Epithelial cell of esophagus (primary cell): ENCODE measurements at regions not wholly inside any gene's neighbourhood (a gene's known extent, or its start where the extent isn't known, plus 50 kb on each side); places are given as distances from the start of the nearest gene placed in this dataset.

Source experiments
- DNase-seq: peaks from one replicate; pipeline ENCODE4 v3.0.0; 2010; ENCODE audit warnings: low read depth
- H3K4me3 ChIP-seq: 2 replicates; pipeline ENCODE4 v1.5.1; 2011; ENCODE audit warnings: mild to moderate bottlenecking, low read length, control low read depth
- CTCF ChIP-seq: IDR thresholded peaks from 2 replicates; pipeline ENCODE4 v1.5.1; 2011; ENCODE audit warnings: low read depth, mild to moderate bottlenecking, low read length, control low read depth, inconsistent platforms; ENCODE audit not compliant: insufficient read depth; ENCODE audit errors: missing control alignments

- no peak overlapping the region for H3K4me3 ChIP-seq
- no peak for DNase-seq
- no peak for TF ChIP-seq CTCF
These were observed 90.3 kb upstream of the ZNF438 start for GRCh38 chr10:31121757-31122577.

GRCh38 chr10:31123946-31124345 lies 92.3 kb upstream of the ZNF438 start:
- no peak for TF ChIP-seq CTCF
- DNase-seq: no peak
- no peak overlapping the region for H3K4me3 ChIP-seq

GRCh38 chr10:31124852-31125251 lies 93.2 kb upstream of the ZNF438 start:
- TF ChIP-seq CTCF: no peak
- DNase-seq: no peak

GRCh38 chr10:31125789-31126188 lies 94.1 kb upstream of the ZNF438 start:
- TF ChIP-seq CTCF: no peak
- no peak overlapping the region for H3K4me3 ChIP-seq
- DNase-seq: no peak

More at GRCh38 chr10:31124852-31125251, 93.2 kb upstream of the ZNF438 start:
- H3K4me3 ChIP-seq: no peak overlapping the region

GRCh38 chr10:31126593-31126992 lies 94.9 kb upstream of the ZNF438 start:
- no peak overlapping the region for H3K4me3 ChIP-seq
- DNase-seq: peak; percentile 36
- no peak for TF ChIP-seq CTCF

- no peak for DNase-seq
- no peak for TF ChIP-seq CTCF
- H3K4me3 ChIP-seq: no peak overlapping the region
These were observed 96.9 kb upstream of the ZNF438 start for GRCh38 chr10:31128536-31128935.

GRCh38 chr10:31129271-31129670 lies 97.6 kb upstream of the ZNF438 start:
- DNase-seq: no peak
- H3K4me3 ChIP-seq: no peak overlapping the region
- no peak for TF ChIP-seq CTCF
